PC-3 (cell line): ENCODE measurements at regions not wholly inside any gene's neighbourhood (a gene's known extent, or its start where the extent isn't known, plus 50 kb on each side); places are given as distances from the start of the nearest gene placed in this dataset.

ENCODE experiments used
- ATAC-seq: fragments of 200-7000 bp; cut with Tn5 transposase; 2 replicates; pipeline ENCODE4 v1.9.1; 2020; ENCODE audit warnings: mild to moderate bottlenecking, moderate library complexity
- BruUV-seq: library from RNA; stranded (reverse); fragments of 400-500 nt; replicated peaks from 2 replicates; lab custom pipeline; 2021; lab: Mats Ljungman, UMichigan
- CTCF ChIA-PET: fragments of 300-600 bp; sonication (Branson Sonifier 250); formaldehyde crosslinking; loops from one replicate; lab custom pipeline; 2022; ENCODE audit warnings: antibody characterized with exemption; lab: Charles Lee
- POLR2A ChIA-PET: fragments of 300-600 bp; sonication (Branson Sonifier 250); formaldehyde crosslinking; loops from one replicate; lab custom pipeline; 2022; ENCODE audit warnings: antibody characterized with exemption; ENCODE audit not compliant: unreplicated experiment; lab: Charles Lee
- DNase-seq: peaks from one replicate; pipeline ENCODE4 v3.0.0-alpha.2; 2015
- H2AFZ ChIP-seq: fragments of 300-600 bp; sonication (generic); 2 replicates; pipeline ENCODE4 v1.6.0; 2016; ENCODE audit warnings: antibody characterized with exemption, low read length
- H3F3A ChIP-seq: fragments of 300-600 bp; sonication (generic); one replicate; pipeline ENCODE4 v1.6.0; 2017; ENCODE audit warnings: antibody characterized with exemption, low read length, control low read depth, mild to moderate bottlenecking; ENCODE audit not compliant: unreplicated experiment
- H3K27ac ChIP-seq: fragments of 300-600 bp; sonication (generic); 2 replicates; pipeline ENCODE4 v1.5.1; 2016; ENCODE audit warnings: mild to moderate bottlenecking, low read length
- H3K27me3 ChIP-seq: fragments of 300-600 bp; sonication (generic); 2 replicates; pipeline ENCODE4 v1.6.1; 2016; ENCODE audit warnings: low read length, mixed read lengths
- H3K36me3 ChIP-seq: fragments of 300-600 bp; sonication (generic); 2 replicates; pipeline ENCODE4 v1.6.1; 2016; ENCODE audit warnings: low read depth, mixed run types, low read length, mixed read lengths
- H3K4me1 ChIP-seq: fragments of 300-600 bp; sonication (generic); 2 replicates; pipeline ENCODE4 v1.5.1; 2016; ENCODE audit warnings: low read length; ENCODE audit not compliant: insufficient read depth
- H3K4me2 ChIP-seq: fragments of 300-600 bp; sonication (generic); 2 replicates; pipeline ENCODE4 v1.6.0; 2016; ENCODE audit warnings: low read length
- H3K4me3 ChIP-seq: fragments of 300-600 bp; sonication (generic); 2 replicates; pipeline ENCODE4 v1.5.1; 2016; ENCODE audit warnings: mild to moderate bottlenecking, low read length, mixed read lengths
- H3K79me2 ChIP-seq: fragments of 300-600 bp; sonication (generic); 2 replicates; pipeline ENCODE4 v1.6.1; 2017; ENCODE audit warnings: low read length, mixed read lengths
- H3K9ac ChIP-seq: fragments of 300-600 bp; sonication (generic); 2 replicates; pipeline ENCODE4 v1.6.0; 2016; ENCODE audit warnings: mild to moderate bottlenecking, low read length
- H3K9me2 ChIP-seq: fragments of 300-600 bp; sonication (generic); replicated peaks from 2 replicates; pipeline ENCODE4 v1.6.1; 2016; ENCODE audit warnings: mixed run types, low read length, mixed read lengths
- H3K9me3 ChIP-seq: fragments of 300-600 bp; sonication (generic); 2 replicates; pipeline ENCODE4 v1.6.1; 2016; ENCODE audit warnings: low read length, mixed read lengths
- H4K20me1 ChIP-seq: fragments of 300-600 bp; sonication (generic); 2 replicates; pipeline ENCODE4 v1.6.1; 2016; ENCODE audit warnings: low read length, mixed read lengths
- CTCF ChIP-seq: fragments of 300-600 bp; sonication (generic); conservative IDR thresholded peaks from 2 replicates; pipeline ENCODE4 v1.5.1; 2017; ENCODE audit warnings: antibody characterized with exemption, low read depth, mild to moderate bottlenecking, low read length
- EZH2 ChIP-seq: fragments of 300-600 bp; sonication (generic); IDR thresholded peaks from one replicate; pipeline ENCODE4 v1.6.1; 2017; ENCODE audit warnings: antibody characterized with exemption, mild to moderate bottlenecking, low read length; ENCODE audit not compliant: unreplicated experiment
- EZH2phosphoT487 ChIP-seq: fragments of 300-600 bp; sonication (generic); IDR thresholded peaks from 2 replicates; pipeline ENCODE4 v1.6.1; 2018; ENCODE audit warnings: mild to moderate bottlenecking, antibody characterized with exemption, low read length, borderline replicate concordance
- intact Hi-C: fragments of 100-400 bp; cut with micrococcal nuclease; formaldehyde crosslinking; loops from 2 replicates; pipeline ENCODE4 v1.9.0; 2023

- Histone ChIP-seq H3K27ac (no peak overlapping the region), H3K4me2 (no peak overlapping the region), H2AFZ (no peak overlapping the region), H3K4me1 (peaks cover 72% of the 10 kb centered on the region), H3K9ac (no peak overlapping the region), H3K36me3 (no peaks in the 10 kb centered on the region), H4K20me1 (no peaks in the 10 kb centered on the region), H3K9me3 (no peaks in the 10 kb centered on the region), H3K4me3 (no peak overlapping the region), H3K79me2 (no peaks in the 10 kb centered on the region), H3F3A (peaks cover 20% of the 10 kb centered on the region), H3K9me2 (no peaks in the 10 kb centered on the region), H3K27me3 (no peaks in the 10 kb centered on the region)
- TF ChIP-seq CTCF (no peak), EZH2phosphoT487 (no peak), EZH2 (no peak)
- POLR2A ChIA-PET: interaction anchor here (0.6 to 0.9 kb wide), 2 partner anchors 10 to 149 kb away, joined by 3 to 5 read pairs; no protein-coding TSS in a partner anchor
- ATAC-seq (no peak), DNase-seq (no peak)
- CTCF ChIA-PET: no interaction called here
- intact Hi-C loops: no loop called here
- no TSS peak for BruUV-seq
Observed at GRCh38 chr10:63702092-63702491, 180.9 kb downstream of the REEP3 start.

GRCh38 chr10:63703113-63703670 lies 182.0 kb downstream of the REEP3 start:
- ATAC-seq (no peak), DNase-seq (peak; percentile 58)
- Histone ChIP-seq H3K9ac (no peak overlapping the region), H3K36me3 (no peaks in the 10 kb centered on the region), H3K27ac (peak overlapping the region; percentile 49), H2AFZ (peak overlapping the region; percentile 4; the same call in 1 of the 2 replicates), H4K20me1 (no peaks in the 10 kb centered on the region), H3K27me3 (no peaks in the 10 kb centered on the region), H3K4me2 (peak overlapping the region; percentile 4), H3K9me3 (no peaks in the 10 kb centered on the region), H3K9me2 (no peaks in the 10 kb centered on the region), H3K4me1 (peaks cover 72% of the 10 kb centered on the region), H3F3A (peaks cover 20% of the 10 kb centered on the region), H3K79me2 (no peaks in the 10 kb centered on the region), H3K4me3 (no peak overlapping the region)
- ChIA-PET POLR2A (interaction anchor here (1.1 kb wide), 1 partner anchor 9 kb away, joined by 3 read pairs; no protein-coding TSS in a partner anchor), CTCF (no interaction called here)
- no peak for TF ChIP-seq EZH2phosphoT487
- no peak for TF ChIP-seq CTCF
- TF ChIP-seq EZH2: no peak
- intact Hi-C loops: no loop called here
- no TSS peak for BruUV-seq

GRCh38 chr10:63703740-63704345 lies 182.6 kb downstream of the REEP3 start:
- peak overlapping the region; percentile 4 for H3K4me2 ChIP-seq
- no peaks in the 10 kb centered on the region for H3K27me3 ChIP-seq
- TF ChIP-seq EZH2 (no peak), CTCF (no peak), EZH2phosphoT487 (no peak)
- no peaks in the 10 kb centered on the region for H4K20me1 ChIP-seq
- H3K9me2 ChIP-seq: no peaks in the 10 kb centered on the region
- H3F3A ChIP-seq: peaks cover 20% of the 10 kb centered on the region
- BruUV-seq: no TSS peak
- H3K79me2 ChIP-seq: no peaks in the 10 kb centered on the region
- no peaks in the 10 kb centered on the region for H3K36me3 ChIP-seq
- CTCF ChIA-PET: interaction anchor here (0.6 kb wide), 1 partner anchor 198 kb away, joined by 10 read pairs; no protein-coding TSS in a partner anchor
- no peak overlapping the region for H3K4me3 ChIP-seq
- DNase-seq (peak; percentile 64), ATAC-seq (no peak)
- H3K9ac ChIP-seq: no peak overlapping the region
- H3K4me1 ChIP-seq: peaks cover 72% of the 10 kb centered on the region
- peak overlapping the region; percentile 49 for H3K27ac ChIP-seq
- intact Hi-C loops: no loop called here
- H2AFZ ChIP-seq: no peak overlapping the region
- POLR2A ChIA-PET: interaction anchor here (1.1 kb wide), 1 partner anchor 8 kb away, joined by 3 read pairs; no protein-coding TSS in a partner anchor
- no peaks in the 10 kb centered on the region for H3K9me3 ChIP-seq
